GM12874 (cell line): ENCODE measurements at regions not wholly inside any gene's neighbourhood (a gene's known extent, or its start where the extent isn't known, plus 50 kb on each side); places are given as distances from the start of the nearest gene placed in this dataset.

Experiments
- CTCF ChIP-seq: IDR thresholded peaks from 2 replicates; pipeline ENCODE4 v1.5.1; 2011; ENCODE audit warnings: low read depth, mild to moderate bottlenecking, control low read depth, low read length, moderate library complexity; ENCODE audit not compliant: insufficient read depth

- TF ChIP-seq CTCF, result no peak
These were observed 232.2 kb downstream of the NUAK1 start for GRCh38 chr12:105906561-105906960.

- no peak for TF ChIP-seq CTCF
These were observed 230.8 kb downstream of the NUAK1 start for GRCh38 chr12:105907982-105908381.

- no peak for TF ChIP-seq CTCF
These were observed 228.7 kb downstream of the NUAK1 start for GRCh38 chr12:105910030-105910429.

GRCh38 chr12:105911966-105912365, 226.8 kb downstream of the NUAK1 start:
- no peak for TF ChIP-seq CTCF

- TF ChIP-seq CTCF, result no peak
These were observed 225.7 kb downstream of the NUAK1 start for GRCh38 chr12:105912882-105913678.

GRCh38 chr12:105915997-105916759, 222.6 kb downstream of the NUAK1 start:
- TF ChIP-seq CTCF, result no peak

GRCh38 chr12:105916760-105917039, 222.1 kb downstream of the NUAK1 start:
- no peak for TF ChIP-seq CTCF
